A172 (cell line): ENCODE measurements at regions not wholly inside any gene's neighbourhood (a gene's known extent, or its start where the extent isn't known, plus 50 kb on each side); places are given as distances from the start of the nearest gene placed in this dataset.
"Not testable (repeated sequence)": the region's sequence is repeated elsewhere in the genome, so short reads cannot be mapped to it uniquely, and the experiment has no call there.

ENCODE experiments used
- DNase-seq: peaks from one replicate; pipeline ENCODE4 v3.0.0-alpha.2; 2015; ENCODE audit warnings: low spot score

DNA sequence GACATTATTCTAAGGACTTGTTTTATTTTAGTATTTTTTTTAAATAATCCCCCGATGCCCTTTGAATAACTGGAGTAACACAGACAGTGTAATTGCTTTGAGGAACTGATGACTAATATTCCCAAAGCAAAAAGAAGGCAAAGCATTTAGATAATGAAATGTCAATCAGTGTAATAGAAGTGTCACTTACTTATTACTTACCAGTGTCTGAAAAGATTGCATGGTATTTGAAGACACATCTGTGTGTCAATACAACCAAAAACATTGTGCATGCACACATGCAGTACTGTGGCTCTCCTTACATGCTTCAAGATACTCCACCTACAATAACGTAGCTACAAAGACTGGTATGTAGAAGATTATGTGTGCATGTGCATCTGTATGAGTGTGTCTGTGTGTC is 264.0 kb upstream of the ANO5 start:
- no peak for DNase-seq

DNA sequence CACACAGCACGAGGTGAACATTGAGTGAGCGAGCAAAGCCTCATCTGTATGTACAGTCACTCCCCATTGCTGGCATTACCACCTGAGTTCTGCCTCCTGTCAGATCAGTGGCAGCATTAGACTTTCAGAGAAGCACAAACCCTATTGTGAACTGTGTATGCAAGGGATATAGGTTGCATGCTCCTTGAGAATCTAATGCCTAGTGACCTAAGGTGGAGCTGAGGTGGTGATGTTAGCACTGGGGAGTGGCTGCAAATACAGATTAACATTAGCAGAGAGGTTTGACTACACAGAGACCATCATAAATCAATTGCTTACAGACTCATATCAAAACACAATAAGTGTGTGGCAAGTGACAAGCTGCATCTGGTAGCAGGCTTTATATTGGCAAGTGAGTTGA is 262.5 kb upstream of the ANO5 start:
- no peak for DNase-seq

DNA sequence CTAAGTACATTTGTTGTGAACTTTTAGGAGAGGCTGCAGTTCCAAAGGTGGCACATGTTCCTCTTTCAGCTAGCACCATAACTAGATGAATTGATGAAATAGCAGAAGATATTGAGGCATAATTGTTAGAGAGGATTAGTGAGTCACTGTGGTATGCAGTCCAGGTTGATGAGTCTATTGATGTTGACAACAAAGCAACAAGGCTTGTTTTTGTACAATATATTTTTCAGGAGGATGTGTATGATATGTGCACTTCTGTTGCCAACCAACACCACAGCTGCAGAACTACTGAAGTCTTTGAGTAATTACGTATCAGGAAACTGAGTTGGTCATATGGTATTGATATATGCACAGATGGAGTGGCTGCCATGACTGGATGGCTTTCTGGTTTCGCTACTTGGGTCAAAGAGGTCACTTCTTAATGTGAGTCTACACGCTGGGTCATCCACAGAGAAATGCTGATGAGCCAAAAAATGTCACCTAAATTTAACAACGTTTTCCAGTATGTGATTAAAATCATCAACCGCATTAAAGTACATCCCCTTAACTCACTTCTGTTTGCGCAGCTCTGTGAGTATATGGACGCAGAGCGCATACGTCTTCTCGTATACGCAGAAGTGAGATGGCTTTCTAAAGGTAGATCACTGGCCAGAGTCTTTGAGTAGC is 261.3 kb upstream of the ANO5 start:
- DNase-seq, result no peak

DNA sequence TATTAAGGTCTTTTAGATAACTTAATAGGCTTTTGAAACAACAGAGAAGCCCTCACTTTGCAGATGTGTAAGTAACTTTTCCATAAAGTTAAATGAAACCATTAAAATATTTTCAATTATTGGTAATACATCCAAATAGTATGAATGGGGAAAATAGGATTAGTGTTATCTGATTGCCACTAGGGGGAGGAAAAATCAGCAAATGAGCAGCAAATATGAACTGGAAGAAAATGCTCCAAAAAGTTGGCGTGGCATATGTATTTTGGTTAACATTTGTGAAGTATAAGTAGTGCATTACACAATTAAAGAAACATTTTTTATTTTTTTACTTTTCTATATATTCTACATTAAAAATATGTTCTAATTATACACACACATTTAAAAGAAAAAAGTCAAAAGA is 259.8 kb upstream of the ANO5 start:
- DNase-seq, result no peak

DNA sequence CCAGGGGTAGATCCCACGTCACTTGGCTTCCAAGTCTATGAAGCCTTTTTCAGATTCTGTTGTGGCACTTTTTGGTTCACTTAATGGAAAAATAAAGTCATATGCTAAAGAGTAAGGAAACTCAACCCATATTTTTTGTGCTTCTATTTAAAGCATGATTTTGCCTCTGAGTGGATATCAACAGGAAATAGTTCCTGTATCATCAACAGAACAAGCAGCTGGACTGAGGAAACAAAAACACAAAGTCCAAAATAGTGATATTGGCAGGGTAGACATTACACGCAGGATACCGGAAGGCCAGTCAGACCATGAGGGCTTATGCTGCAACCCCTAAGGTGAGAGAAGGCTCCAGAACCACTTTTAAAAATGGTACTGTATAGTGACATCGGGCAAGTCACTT is 248.3 kb upstream of the ANO5 start:
- no peak for DNase-seq

DNA sequence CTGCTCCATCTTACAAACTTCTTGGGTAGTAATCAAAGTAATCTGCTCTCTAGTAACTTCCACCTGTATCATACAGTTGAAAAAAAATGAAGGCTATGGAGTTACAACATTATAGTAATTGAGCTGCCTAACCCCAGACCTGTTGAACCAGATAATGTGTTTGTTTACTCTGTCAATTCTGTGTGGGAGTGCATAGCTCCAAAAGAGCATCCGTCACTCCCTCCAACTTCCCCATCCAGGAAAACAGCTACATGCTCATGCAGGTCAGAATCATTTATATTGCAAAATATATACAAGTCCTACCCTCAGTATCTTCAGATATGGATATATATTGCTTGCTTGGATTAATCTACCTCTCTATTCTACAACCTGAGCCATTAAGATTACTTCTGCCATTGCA is 244.0 kb upstream of the ANO5 start:
- no peak for DNase-seq

DNA sequence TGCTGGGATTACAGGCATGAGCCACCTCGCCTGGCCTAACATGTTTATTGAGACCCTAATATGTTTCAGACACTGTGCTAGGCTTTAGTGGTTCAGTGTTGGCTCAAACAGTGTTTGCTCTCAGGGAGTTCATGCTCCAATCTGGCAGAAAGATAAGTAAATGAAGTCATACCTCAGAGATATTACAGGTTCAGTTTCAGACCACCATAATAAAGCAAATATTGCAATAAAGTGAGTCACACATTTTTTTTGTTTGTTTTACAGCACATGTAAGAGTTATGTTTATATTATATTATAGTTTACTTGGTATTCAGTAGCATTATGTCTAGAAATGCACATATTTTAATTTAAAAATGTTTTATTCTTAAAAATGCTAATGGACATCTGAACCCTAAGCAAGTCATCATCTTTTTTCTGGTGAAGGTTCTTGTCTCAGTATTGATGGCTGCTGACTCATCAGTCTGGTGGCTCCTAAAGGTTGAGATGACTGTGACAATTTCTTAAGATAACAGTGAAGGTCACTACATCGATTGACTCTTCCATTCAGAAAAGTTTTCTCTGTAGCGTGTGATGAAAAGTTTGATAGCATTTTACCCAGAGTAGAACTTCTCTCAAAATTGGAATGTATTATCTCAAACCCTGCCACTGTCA is 243.0 kb upstream of the ANO5 start:
- DNase-seq, result no peak

DNA sequence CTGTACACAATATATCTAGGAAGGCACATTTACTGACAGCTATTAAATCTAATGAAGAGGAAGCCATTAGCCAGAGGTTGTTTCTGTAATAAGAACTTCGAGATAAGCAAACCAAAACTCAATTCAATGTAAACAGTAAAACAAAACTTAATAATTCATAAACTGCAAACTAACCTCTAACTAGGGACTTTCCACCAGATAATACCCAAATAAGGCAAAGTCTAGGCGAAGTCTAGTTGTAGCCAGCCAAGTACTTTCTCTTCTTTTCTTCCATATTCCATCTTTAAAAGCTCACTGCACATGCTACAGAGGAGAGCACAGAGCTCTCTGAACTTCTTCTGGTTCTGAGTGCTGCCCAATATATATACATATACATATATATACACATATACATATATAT is 229.9 kb upstream of the ANO5 start:
- no peak for DNase-seq

DNA sequence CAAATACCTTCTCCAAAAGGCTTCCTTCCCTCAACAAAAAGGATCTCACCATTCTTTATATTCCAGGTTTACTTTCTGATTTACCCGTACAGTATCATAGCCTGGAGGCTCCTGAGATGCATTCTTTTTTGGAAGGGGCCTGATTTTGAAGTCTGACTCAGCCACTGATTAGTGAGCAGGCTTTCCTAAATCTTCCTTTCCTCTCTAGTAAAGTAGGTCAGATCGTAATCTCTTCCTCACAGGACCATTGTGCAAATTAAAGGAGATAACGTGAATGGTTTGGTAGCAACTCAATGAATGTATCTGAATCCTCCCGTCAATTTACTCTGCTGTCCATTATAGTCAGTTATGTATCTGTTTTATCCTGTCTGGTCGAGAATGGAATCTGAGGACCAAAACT is 227.7 kb upstream of the ANO5 start:
- no peak for DNase-seq

DNA sequence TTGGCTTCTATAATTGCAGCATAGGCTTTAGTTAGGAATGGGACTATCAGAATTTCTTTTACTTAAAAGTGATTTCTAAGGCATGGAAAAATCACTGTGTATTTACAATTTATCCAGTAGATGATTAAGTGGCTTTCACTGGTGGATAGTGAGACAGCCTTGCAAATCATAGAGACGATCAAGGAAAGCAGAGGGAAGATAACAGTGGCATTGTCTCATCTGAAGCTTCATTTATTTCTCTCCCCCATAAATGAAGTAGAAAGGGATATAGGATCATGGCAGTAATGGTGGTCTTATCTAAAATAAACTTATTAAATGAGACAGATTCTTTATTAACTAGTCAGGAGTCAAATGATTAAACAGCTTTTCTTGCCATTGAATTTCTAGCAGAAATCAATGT is 224.2 kb upstream of the ANO5 start:
- DNase-seq, result no peak

DNA sequence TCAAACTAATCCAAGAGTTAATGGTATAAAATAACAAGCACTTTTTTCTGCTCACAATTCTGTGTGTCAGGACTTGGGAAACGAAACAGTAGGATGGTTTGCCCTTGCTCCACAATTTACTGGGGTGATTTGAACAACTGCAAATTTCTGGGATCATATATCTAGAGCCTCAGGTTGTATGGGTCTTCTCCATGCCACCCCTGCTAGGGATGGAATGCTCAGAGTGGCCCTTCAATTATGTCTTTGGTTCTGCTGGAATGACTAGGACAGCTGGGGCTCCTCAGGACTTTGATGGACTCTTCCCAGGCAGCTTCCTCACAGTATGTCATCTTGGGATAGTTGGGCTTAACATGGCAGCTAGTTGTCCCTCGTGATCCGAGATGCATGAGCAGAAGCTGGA is 223.0 kb upstream of the ANO5 start:
- no peak for DNase-seq

DNA sequence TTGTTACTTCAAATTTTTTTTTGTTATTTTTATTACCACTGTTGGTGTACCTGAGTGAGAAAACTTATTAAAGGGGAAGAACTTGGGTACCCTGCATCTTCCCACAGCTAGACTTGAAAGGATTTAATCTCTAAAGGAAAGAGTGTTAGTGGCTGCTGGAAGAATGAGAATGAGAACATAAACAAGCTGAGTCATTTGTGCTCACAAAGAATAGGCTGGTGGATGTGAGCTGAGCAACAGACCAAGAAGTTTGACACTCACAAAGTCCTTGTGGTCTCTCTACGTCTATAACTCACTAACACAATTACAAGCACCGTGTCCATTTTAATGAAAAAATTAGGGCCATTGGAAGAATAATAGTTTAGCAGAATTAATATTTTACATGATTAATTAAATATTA is 217.6 kb upstream of the ANO5 start:
- no peak for DNase-seq

DNA sequence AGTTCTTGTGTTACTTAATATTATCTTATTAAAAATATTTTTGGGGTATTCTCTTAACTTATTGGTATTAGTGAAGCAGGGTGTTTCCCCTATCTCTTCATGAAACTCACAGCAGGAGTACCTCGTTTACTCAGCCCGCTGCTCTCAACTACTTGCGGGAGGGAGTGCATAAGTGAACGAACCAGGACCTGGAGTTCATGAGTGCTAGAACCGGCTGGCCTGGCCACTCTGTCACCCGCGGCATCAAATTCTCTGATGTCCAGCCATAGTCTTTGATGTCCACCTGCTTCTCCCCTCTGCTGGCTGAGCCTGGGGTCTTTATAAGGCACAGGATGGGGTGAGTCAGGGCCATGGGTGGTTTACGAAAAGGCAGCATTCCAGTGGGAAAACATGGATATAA is 216.7 kb upstream of the ANO5 start:
- DNase-seq, result no peak

DNA sequence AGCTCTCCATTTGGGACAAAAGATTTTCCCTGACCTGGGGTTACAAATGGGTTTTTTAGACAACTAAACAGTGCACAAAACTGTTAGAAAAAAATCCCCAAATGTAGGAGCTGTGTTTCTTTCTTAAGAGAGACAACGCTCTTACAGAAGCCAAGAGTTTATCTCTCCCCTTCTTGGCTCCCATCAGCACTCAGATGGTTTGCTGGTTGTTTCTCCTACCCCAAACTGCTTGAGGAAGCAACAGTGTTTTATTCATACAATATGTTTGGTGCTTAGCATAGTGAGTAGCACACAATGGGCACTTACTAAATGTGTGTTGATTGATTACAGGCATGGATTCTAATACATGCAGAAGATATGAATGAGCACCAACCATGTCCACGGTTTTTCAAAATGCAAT is 209.5 kb upstream of the ANO5 start:
- DNase-seq, result no peak

DNA sequence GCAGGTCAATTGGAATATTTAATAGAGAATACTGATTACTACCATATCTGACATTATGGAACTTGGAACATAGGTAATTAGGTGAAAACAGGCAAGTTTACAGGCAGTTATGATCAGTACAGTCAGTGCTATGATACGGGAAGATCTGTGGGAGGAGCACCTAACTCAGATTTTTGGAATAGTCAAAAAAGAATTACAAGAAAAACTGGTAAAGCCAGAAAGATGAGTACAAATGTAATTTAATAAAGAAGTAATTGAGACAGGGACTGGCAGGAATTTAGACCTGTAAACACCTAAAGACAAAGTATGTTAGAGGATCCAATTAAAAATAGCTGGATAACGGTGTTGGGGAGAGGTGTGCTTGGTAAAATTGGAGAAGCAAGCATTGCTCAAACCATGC is 206.5 kb upstream of the ANO5 start:
- DNase-seq, result no peak

DNA sequence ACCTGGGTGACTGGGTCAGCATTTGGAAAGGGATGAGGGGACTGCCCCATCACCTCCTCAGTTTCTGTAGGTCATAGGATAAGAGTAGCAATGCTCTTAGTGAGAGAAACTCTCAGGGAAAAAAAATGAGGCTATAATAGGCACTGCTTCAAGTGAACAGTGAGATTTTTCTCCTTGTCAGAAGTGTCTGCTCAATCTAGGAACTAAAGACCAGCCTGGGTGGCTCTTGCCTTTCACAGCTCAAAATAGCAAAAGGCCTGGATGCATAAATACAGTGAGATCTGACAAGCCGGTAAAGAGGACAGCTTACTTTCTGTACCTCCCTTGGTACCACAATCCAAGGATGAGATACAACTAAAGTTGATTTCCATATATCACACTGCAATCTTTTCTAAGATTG is 205.6 kb upstream of the ANO5 start:
- no peak for DNase-seq

DNA sequence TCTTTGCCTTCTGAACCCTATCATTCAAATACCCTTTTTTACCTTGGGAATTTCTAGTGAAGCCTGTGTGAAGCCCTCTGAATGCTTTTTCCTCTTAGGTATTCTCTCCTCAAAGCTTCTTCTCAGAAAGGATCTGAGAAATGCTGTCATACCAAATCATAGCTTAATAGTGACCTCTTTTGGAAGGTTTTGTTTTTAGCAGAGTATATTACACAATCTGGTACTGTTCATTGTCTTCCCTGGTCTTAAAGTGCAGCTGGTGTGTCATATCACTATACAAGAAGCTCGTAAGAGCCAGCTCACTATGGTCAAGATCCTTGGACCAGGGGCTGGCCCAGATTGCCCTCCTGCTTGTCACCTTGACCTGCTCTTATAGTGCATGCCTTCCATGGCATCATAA is 204.4 kb upstream of the ANO5 start:
- DNase-seq, result no peak

DNA sequence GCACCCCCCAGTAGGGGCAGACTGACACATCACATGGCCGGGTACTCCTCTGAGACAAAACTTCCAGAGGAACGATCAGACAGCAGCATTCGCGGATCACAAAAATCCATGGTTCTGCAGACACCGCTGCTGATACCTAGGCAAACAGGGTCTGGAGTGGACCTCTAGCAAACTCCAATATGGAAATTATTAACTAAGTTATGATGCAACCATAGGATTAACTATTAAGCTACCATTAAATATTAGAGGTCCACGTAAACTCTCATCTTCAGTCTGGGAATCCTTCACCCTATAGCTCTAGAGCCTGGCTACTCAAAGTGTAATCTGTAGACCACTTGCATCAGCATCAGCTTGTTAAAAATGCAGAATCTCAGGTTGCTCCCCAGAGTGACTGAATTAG is 191.1 kb upstream of the ANO5 start:
- not testable (repeated sequence) for DNase-seq

DNA sequence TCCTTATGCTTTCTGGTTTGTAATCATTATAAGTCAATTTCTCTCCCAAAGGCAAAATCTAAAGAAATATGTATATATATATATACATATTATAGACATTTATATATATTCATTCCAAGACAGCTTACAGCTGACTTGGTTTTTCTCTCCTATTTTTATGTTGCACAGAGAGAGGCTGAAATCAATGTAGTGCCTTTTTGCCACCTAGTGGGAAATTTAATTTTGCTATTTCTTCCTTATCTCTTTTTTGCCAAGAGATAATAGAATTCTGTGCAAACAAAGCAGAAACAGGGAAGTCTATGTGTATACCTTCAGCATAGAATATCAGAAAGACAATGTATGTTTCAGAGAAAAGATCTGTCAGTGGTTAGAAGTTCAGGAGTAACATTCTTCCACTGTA is 186.0 kb upstream of the ANO5 start:
- no peak for DNase-seq

DNA sequence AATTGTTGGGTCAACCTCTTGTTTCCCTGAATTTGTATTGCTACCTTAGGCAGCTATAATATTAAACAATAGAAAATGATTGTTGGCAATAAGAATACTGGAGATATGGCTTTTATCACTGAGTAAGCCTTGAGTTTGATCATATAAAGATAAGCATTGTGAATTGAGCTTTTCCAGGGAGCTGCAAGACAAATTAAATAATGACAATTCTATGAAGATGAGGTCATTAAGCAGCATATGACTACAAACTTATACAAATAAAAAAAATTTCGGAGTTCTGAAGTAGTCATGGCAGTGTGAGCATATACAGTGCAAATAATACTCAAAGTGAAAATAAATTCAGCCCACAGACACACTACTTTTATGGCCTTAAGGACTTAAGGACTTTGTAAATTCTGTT is 161.1 kb upstream of the ANO5 start:
- no peak for DNase-seq

DNA sequence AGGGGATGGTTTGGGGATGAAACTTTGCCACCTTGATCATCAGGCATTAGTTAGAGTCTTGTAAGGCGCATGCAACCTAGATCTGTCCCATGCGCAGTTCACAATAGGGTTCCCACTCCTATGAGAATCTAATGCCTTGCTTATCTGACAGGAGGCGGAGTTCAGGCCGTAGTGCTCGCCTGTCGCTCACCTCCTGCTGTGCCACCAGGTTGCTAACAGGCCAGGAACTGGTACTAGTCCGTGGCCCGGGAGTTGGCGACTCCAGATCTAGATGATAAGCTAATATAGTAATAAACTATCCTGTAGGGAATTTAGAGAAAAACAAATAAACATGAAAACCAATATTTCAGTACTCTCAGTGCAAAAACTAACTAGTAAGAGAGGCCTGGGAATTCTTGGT is 155.4 kb upstream of the ANO5 start:
- no peak for DNase-seq

DNA sequence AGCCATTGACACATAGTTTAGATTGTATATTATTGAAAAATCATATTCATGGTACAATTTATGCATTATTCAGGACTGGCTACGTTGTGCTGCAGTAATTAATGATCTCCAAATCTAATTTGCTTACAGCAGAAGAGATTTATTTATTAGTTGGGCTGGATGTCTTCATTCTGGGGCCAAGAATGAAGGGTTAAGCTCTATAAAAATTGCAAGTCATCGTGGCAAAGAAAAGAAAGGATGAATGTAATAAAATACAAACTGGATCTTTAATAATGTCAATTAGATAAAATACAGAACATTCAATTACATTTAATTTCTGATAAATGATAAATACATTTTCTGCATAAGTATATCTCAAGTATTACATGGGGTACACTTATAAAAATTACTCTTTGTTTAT is 151.8 kb upstream of the ANO5 start:
- no peak for DNase-seq

DNA sequence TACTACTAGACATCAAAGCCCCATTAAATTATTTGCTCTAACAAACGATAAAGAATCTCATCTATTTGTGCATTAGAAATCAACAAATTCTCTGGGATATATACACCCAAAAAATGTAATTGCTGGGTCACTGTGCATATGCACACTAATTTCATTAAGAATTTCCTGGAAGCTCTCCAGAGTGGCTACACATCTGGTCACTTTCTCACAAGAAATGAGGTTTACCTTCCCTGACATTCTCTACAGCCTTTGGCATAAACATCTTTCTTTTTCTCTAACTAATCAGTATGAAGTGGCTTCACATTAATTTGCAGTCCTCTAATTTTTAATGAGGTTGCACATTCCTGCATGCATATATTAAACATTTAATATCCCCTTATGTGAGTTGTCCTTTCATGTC is 150.8 kb upstream of the ANO5 start:
- no peak for DNase-seq

DNA sequence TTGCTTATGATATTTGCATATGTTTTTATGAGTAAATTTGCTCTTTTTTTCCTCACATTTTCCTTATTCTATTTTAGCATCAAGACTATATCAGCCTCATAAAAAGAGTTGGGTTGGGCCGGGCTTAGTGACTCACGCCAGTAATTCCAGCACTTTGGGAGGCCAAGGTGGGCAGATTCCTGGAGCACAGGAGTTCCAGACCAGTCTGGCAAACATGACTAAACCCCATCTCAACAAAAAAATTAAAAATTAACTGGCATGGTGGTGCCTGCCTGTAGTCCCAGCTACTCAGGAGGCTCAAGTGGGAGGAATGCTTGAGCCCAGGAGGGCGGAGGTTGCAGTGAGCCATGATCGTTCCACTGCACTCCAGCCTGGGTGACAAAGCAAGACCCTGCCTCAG is 148.8 kb upstream of the ANO5 start:
- no peak for DNase-seq
